CD4-positive, alpha-beta T cell treated with Interleukin-4 for 1 hour (primary cell): ENCODE measurements at regions not wholly inside any gene's neighbourhood (a gene's known extent, or its start where the extent isn't known, plus 50 kb on each side); places are given as distances from the start of the nearest gene placed in this dataset.

Experiments used
- DNase-seq, 2 donors: peaks; one replicate each; pipeline ENCODE4 v3.0.0-alpha.2; 2020 to 2022

GRCh38 chr9:89813482-89813881, 208.7 kb downstream of the GADD45G start:
- no peak for DNase-seq

GRCh38 chr9:89814340-89815040, 209.7 kb downstream of the GADD45G start:
- no peak for DNase-seq

GRCh38 chr9:89815061-89815902, 210.5 kb downstream of the GADD45G start:
- DNase-seq = no peak

- DNase-seq = peak; percentile 6 to 73
Observed at GRCh38 chr9:89815903-89816573, 211.2 kb downstream of the GADD45G start.

- DNase-seq = no peak
Observed at GRCh38 chr9:89817151-89817950, 212.5 kb downstream of the GADD45G start.

- DNase-seq = no peak
Observed at GRCh38 chr9:89820337-89820736, 215.5 kb downstream of the GADD45G start.

GRCh38 chr9:89821081-89821480, 216.3 kb downstream of the GADD45G start:
- DNase-seq = no peak

GRCh38 chr9:89822996-89823395, 218.2 kb downstream of the GADD45G start:
- DNase-seq = no peak

- no peak for DNase-seq
Observed at GRCh38 chr9:89825669-89826068, 220.9 kb downstream of the GADD45G start.

- no peak for DNase-seq
Observed at GRCh38 chr9:89826186-89826585, 221.4 kb downstream of the GADD45G start.

- peak in 1 of 2 donors; percentile 3 for DNase-seq
Observed at GRCh38 chr9:89829346-89829745, 224.5 kb downstream of the GADD45G start.

- DNase-seq = no peak
Observed at GRCh38 chr9:89835666-89836065, 230.9 kb downstream of the GADD45G start.

GRCh38 chr9:89837162-89837933, 232.5 kb downstream of the GADD45G start:
- no peak for DNase-seq

GRCh38 chr9:89837934-89838310, 233.1 kb downstream of the GADD45G start:
- DNase-seq = no peak

- DNase-seq = no peak
Observed at GRCh38 chr9:89838621-89839020, 233.8 kb downstream of the GADD45G start.

GRCh38 chr9:89839449-89839848, 234.6 kb downstream of the GADD45G start:
- DNase-seq = no peak

- DNase-seq = no peak
Observed at GRCh38 chr9:89839952-89840351, 235.1 kb downstream of the GADD45G start.

- no peak for DNase-seq
Observed at GRCh38 chr9:89841456-89841855, 236.6 kb downstream of the GADD45G start.

GRCh38 chr9:89842267-89842768, 237.5 kb downstream of the GADD45G start:
- no peak for DNase-seq

- no peak for DNase-seq
Observed at GRCh38 chr9:89843074-89843473, 238.3 kb downstream of the GADD45G start.

GRCh38 chr9:89843591-89843990, 238.8 kb downstream of the GADD45G start:
- no peak for DNase-seq

GRCh38 chr9:89844075-89844474, 239.3 kb downstream of the GADD45G start:
- no peak for DNase-seq
